ENCODE measurements at regions not wholly inside any gene's neighbourhood (a gene's known extent, or its start where the extent isn't known, plus 50 kb on each side); places are given as distances from the start of the nearest gene placed in this dataset.

GRCh38 chr1:82836213-82836972 lies 1035.7 kb downstream of the ADGRL2 start:
- H3K27ac ChIP-seq, result no peak overlapping the region
- H3K36me3 ChIP-seq, result no peaks in the 10 kb centered on the region
- H3K4me3 ChIP-seq, result no peak overlapping the region
- DNase-seq, result no peak
- in situ Hi-C loops (cut with MboI; ENCODE audit: low pct_ligation_motif_present in 1 of 4, low pct_unique_long_range_greater_than_20kb in 1 of 4, low sequenced_read_pairs in 3 of 4), result no loop called here
- H3K9me3 ChIP-seq, result no peaks in the 10 kb centered on the region
- intact Hi-C loops (cut with DNase I; ENCODE audit: low total_unique reads), result no loop called here
- no peaks in the 10 kb centered on the region for H3K4me1 ChIP-seq
- no peaks in the 10 kb centered on the region for H3K27me3 ChIP-seq
- 79 to 80% methylated on average over 7 of the region's 7 CpGs for whole genome bisulfite sequencing, 2 donors (ENCODE audit: low coverage in 1 of 2)
- no peak for TF ChIP-seq POLR2A (IDR thresholded peaks at IDR 0.05)

- no peak for DNase-seq
- H3K36me3 ChIP-seq, result no peaks in the 10 kb centered on the region
- no peak overlapping the region for H3K4me3 ChIP-seq
- in situ Hi-C loops (cut with MboI; ENCODE audit: low pct_ligation_motif_present in 1 of 4, low pct_unique_long_range_greater_than_20kb in 1 of 4, low sequenced_read_pairs in 3 of 4) (no loop called here), intact Hi-C loops (cut with DNase I; ENCODE audit: low total_unique reads) (no loop called here)
- no peak overlapping the region for H3K27ac ChIP-seq
- no peaks in the 10 kb centered on the region for H3K4me1 ChIP-seq
- TF ChIP-seq POLR2AphosphoS5 (IDR thresholded peaks at IDR 0.05) (no peak), CTCF (IDR thresholded peaks at IDR 0.05) (no peak), EP300 (IDR thresholded peaks at IDR 0.05; ENCODE audit: low read depth) (no peak), POLR2A (IDR thresholded peaks at IDR 0.05) (no peak)
- 77 to 82% methylated on average over 6 of the region's 6 CpGs for WGBS, 2 donors (ENCODE audit: low coverage in 1 of 2)
- no peaks in the 10 kb centered on the region for H3K27me3 ChIP-seq
- no peaks in the 10 kb centered on the region for H3K9me3 ChIP-seq
Measured at GRCh38 chr1:82830690-82831380, 1030.1 kb downstream of the ADGRL2 start.

- H3K27me3 ChIP-seq, result no peaks in the 10 kb centered on the region
- no peak overlapping the region for H3K4me3 ChIP-seq
- in situ Hi-C loops (cut with MboI; ENCODE audit: low pct_ligation_motif_present in 1 of 4, low pct_unique_long_range_greater_than_20kb in 1 of 4, low sequenced_read_pairs in 3 of 4) (no loop called here), intact Hi-C loops (cut with DNase I; ENCODE audit: low total_unique reads) (no loop called here)
- no peak overlapping the region for H3K27ac ChIP-seq
- H3K4me1 ChIP-seq, result no peaks in the 10 kb centered on the region
- TF ChIP-seq POLR2A (IDR thresholded peaks at IDR 0.05) (no peak), POLR2AphosphoS5 (IDR thresholded peaks at IDR 0.05) (no peak), CTCF (IDR thresholded peaks at IDR 0.05) (no peak), EP300 (IDR thresholded peaks at IDR 0.05; ENCODE audit: low read depth) (no peak)
- no peaks in the 10 kb centered on the region for H3K36me3 ChIP-seq
- H3K9me3 ChIP-seq, result no peaks in the 10 kb centered on the region
- no peak for DNase-seq
- WGBS, 2 donors (ENCODE audit: low coverage in 1 of 2), result 79 to 92% methylated on average over 1 of the region's 1 CpG
Measured at GRCh38 chr1:82829527-82829926, 1028.8 kb downstream of the ADGRL2 start.

GRCh38 chr1:82823876-82824275 lies 1023.1 kb downstream of the ADGRL2 start:
- intact Hi-C loops (cut with DNase I; ENCODE audit: low total_unique reads), result no loop called here
- TF ChIP-seq POLR2AphosphoS5 (IDR thresholded peaks at IDR 0.05) (no peak), POLR2A (IDR thresholded peaks at IDR 0.05) (no peak), CTCF (IDR thresholded peaks at IDR 0.05) (no peak), EP300 (IDR thresholded peaks at IDR 0.05; ENCODE audit: low read depth) (no peak)
- no peak for DNase-seq
- no peak overlapping the region for H3K27ac ChIP-seq
- no peaks in the 10 kb centered on the region for H3K27me3 ChIP-seq
- WGBS, 2 donors (ENCODE audit: low coverage in 1 of 2), result 52 to 86% methylated on average over 2 to 3 of the region's 3 CpGs
- no peaks in the 10 kb centered on the region for H3K9me3 ChIP-seq
- no peaks in the 10 kb centered on the region for H3K36me3 ChIP-seq
- no peak overlapping the region for H3K4me3 ChIP-seq
- H3K4me1 ChIP-seq, result no peaks in the 10 kb centered on the region
- in situ Hi-C loops (cut with MboI; ENCODE audit: low pct_ligation_motif_present in 1 of 4, low pct_unique_long_range_greater_than_20kb in 1 of 4, low sequenced_read_pairs in 3 of 4), result no loop called here
